Gastroesophageal sphincter (tissue), 4 donors: ENCODE measurements at regions not wholly inside any gene's neighbourhood (a gene's known extent, or its start where the extent isn't known, plus 50 kb on each side); places are given as distances from the start of the nearest gene placed in this dataset.

Source experiments
- ATAC-seq: fragments of 150-250 bp; one replicate; pipeline ENCODE4 v1.9.1; 2016; ENCODE audit warnings: mild to moderate bottlenecking, moderate library complexity
- H3K27ac ChIP-seq, 4 donors: fragments of 200-600 bp; sonication (generic) in 3 of 4; 1 replicate in 3 of 4; 2 replicates in 1 of 4; pipeline ENCODE4 v1.5.1; 2016 to 2019
- H3K27me3 ChIP-seq: fragments of 200-600 bp; sonication (generic); one replicate; pipeline ENCODE4 v1.5.1; 2019
- H3K36me3 ChIP-seq, 2 donors: fragments of 200-600 bp; sonication (generic); one replicate each; pipeline ENCODE4 v1.5.1; 2019; ENCODE audit warnings: control low read depth in 1 of 2
- H3K4me1 ChIP-seq, 3 donors: fragments of 200-600 bp; sonication (generic); 1 replicate in 2 of 3; 2 replicates in 1 of 3; pipeline ENCODE4 v1.5.1; 2016 to 2019; ENCODE audit warnings: control low read depth in 2 of 3
- H3K4me3 ChIP-seq, 2 donors: fragments of 200-600 bp; sonication (generic); one replicate each; pipeline ENCODE4 v1.5.1; 2019; ENCODE audit warnings: mild to moderate bottlenecking in 1 of 2, moderate library complexity in 1 of 2
- H3K9me3 ChIP-seq, 3 donors: fragments of 200-600 bp; sonication (generic); one replicate each; pipeline ENCODE4 v1.5.1; 2017 to 2019; ENCODE audit warnings: control low read depth in 2 of 3
- CTCF ChIP-seq, 4 experiments: fragments of 200-600 bp in 2 of 4; fragments of 450-650 bp in 2 of 4; sonication (generic) in 1 of 4; IDR thresholded peaks; one replicate each; pipeline ENCODE4 v1.5.1; 2017 to 2019; ENCODE audit warnings: antibody characterized with exemption in 4 of 4, mild to moderate bottlenecking in 2 of 4, moderate library complexity in 2 of 4
- EP300 ChIP-seq: sonication (generic); formaldehyde crosslinking; IDR thresholded peaks from one replicate; pipeline ENCODE4 v1.6.1; 2017; ENCODE audit warnings: antibody characterized with exemption, mild to moderate bottlenecking
- POLR2A ChIP-seq, 2 donors: fragments of 450-650 bp; IDR thresholded peaks; one replicate each; pipeline ENCODE4 v1.6.1; 2017; ENCODE audit warnings: antibody characterized with exemption in 2 of 2, mild to moderate bottlenecking in 2 of 2, moderate library complexity in 1 of 2
- POLR2AphosphoS5 ChIP-seq: sonication (generic); formaldehyde crosslinking; IDR thresholded peaks from one replicate; pipeline ENCODE4 v1.6.1; 2017; ENCODE audit warnings: antibody characterized with exemption
- WGBS, 2 donors: methylation state at CpG; one replicate each; pipeline ENCODE4 v1.1.5; 2018; ENCODE audit warnings: low coverage in 1 of 2; 5-methylcytosine and 5-hydroxymethylcytosine counted together

DNA sequence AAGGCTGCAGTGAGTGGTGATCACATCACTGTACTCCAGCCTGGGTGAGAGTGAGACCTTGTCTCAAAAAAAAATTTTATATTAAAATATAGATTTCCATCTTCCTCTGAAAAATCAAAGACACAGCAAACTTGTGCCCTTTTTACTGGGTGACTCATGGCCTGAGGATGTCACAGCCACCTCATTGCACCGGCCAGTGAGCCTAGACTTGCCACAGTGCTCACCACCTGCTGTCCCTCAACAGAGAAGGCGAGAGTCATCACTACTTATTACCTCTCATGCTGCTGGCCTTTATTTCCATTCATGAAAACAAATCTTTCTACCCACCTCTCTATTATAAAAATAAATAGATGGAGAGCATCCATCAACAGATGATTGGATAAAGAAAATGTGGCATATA lies 295.8 kb downstream of the PREX1 start:
- TF ChIP-seq POLR2A (IDR thresholded peaks at IDR 0.05) (no peak), CTCF (IDR thresholded peaks at IDR 0.05) (no peak), POLR2AphosphoS5 (no peak)
- 90 to 95% methylated on average over 2 of the region's 2 CpGs for WGBS, 2 donors
- no peak for ATAC-seq
- no peak overlapping the region for H3K27ac ChIP-seq
- H3K36me3 ChIP-seq = no peaks in the 10 kb centered on the region
- H3K9me3 ChIP-seq = no peaks in the 10 kb centered on the region
- peaks cover 13% of the 10 kb centered on the region for H3K27me3 ChIP-seq
- no peak overlapping the region for H3K4me3 ChIP-seq
- no peaks in the 10 kb centered on the region for H3K4me1 ChIP-seq

DNA sequence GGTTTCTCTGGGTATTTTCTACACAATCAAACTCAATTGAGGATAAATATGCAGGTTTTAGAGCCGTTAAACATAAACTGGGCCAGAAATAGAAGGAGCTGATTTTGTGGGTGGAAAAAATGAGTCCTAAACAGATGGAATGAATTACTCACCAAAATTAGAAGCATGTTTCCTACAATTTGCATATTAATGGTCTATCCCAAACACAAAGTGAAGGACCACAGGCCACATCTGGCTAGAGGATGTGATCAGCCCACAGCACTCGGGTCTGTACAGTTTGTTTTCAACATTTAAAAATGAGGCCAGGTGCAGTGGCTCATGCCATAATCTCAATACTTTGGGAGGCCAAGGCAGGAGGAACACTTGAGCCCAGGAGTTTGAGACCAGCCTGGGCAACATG lies 296.3 kb downstream of the PREX1 start:
- TF ChIP-seq POLR2AphosphoS5 (no peak), EP300 (no peak), CTCF (IDR thresholded peaks at IDR 0.05) (no peak), POLR2A (IDR thresholded peaks at IDR 0.05) (no peak)
- Histone ChIP-seq H3K4me1 (no peaks in the 10 kb centered on the region), H3K4me3 (no peak overlapping the region), H3K36me3 (no peaks in the 10 kb centered on the region), H3K27me3 (peaks cover 16% of the 10 kb centered on the region), H3K27ac (no peak overlapping the region), H3K9me3 (no peaks in the 10 kb centered on the region)
- 20 to 25% methylated on average over 2 of the region's 2 CpGs for WGBS, 2 donors
- no peak for ATAC-seq

GRCh38 chr20:48530957-48531356 lies 296.8 kb downstream of the PREX1 start:
- WGBS, 2 donors = 20 to 100% methylated on average over 1 of the region's 5 CpGs
- no peak overlapping the region for H3K27ac ChIP-seq
- no peaks in the 10 kb centered on the region for H3K9me3 ChIP-seq
- ATAC-seq = no peak
- no peak overlapping the region for H3K4me3 ChIP-seq
- no peaks in the 10 kb centered on the region for H3K36me3 ChIP-seq
- no peaks in the 10 kb centered on the region for H3K4me1 ChIP-seq
- H3K27me3 ChIP-seq = peaks cover 19% of the 10 kb centered on the region
- no peak for TF ChIP-seq EP300
- no peak for TF ChIP-seq POLR2AphosphoS5
- no peak for TF ChIP-seq CTCF (IDR thresholded peaks at IDR 0.05)
- no peak for TF ChIP-seq POLR2A (IDR thresholded peaks at IDR 0.05)

DNA sequence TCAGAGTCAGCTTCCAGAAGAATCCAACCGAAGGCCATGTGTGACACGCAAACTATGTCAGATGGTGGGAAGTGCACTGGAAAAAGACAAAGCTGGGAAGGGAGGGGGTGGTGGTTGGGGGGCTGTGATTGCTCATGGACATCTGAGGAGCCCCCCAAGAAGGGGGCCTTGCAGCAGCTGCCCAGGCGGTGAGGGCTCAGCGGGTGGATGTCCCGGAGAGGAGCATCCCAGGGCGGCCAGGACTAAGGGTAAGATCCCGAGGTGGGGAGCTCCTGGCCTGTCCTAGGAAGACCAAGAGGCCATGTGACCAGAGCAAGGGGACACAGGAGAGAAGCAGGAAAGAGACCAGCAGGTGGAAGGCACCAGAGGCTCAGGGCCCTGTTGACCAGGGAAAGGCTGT lies 299.5 kb downstream of the PREX1 start:
- no peaks in the 10 kb centered on the region for H3K36me3 ChIP-seq
- no peak for TF ChIP-seq POLR2A (IDR thresholded peaks at IDR 0.05)
- TF ChIP-seq CTCF (IDR thresholded peaks at IDR 0.05) = no peak
- TF ChIP-seq POLR2AphosphoS5 = no peak
- no peak for TF ChIP-seq EP300

DNA sequence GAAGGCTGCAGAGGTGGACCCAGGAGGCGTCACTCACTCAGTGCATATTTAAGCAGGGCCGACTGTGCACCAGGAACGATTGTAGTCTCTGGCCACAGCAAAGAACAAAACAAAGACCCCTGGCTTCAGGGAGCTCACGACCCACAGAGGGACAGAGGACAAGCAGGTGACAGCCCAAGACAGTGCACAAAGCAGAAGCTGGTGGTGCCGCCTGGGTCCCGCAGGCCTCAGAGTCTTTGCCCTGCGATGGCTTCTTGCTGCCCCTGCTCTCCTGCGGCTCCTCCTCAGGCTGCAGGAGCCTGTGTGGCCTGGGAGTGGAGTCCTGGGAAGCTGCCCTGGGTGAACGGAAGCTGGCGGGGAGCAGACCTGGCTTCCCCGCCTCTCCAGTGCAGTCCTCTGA lies 300.0 kb downstream of the PREX1 start:
- Histone ChIP-seq H3K4me3 (no peak overlapping the region), H3K27ac (no peak overlapping the region), H3K27me3 (peaks cover 26% of the 10 kb centered on the region), H3K36me3 (no peaks in the 10 kb centered on the region), H3K4me1 (no peaks in the 10 kb centered on the region), H3K9me3 (no peaks in the 10 kb centered on the region)
- ATAC-seq = no peak
- TF ChIP-seq POLR2AphosphoS5 (no peak), EP300 (no peak), POLR2A (IDR thresholded peaks at IDR 0.05) (no peak), CTCF (IDR thresholded peaks at IDR 0.05) (no peak)
- WGBS, 2 donors = 56% methylated on average over 3 of the region's 11 CpGs; no CpG with 5 or more reads in 1 of the 2 donors

More for the DNA sequence above, 299.5 kb downstream of the PREX1 start:
- Histone ChIP-seq H3K27ac (no peak overlapping the region), H3K4me1 (no peaks in the 10 kb centered on the region), H3K4me3 (no peak overlapping the region), H3K27me3 (peaks cover 26% of the 10 kb centered on the region), H3K9me3 (no peaks in the 10 kb centered on the region)
- no peak for ATAC-seq
- 88 to 100% methylated on average over 1 to 7 of the region's 7 CpGs for WGBS, 2 donors
